Choroid plexus epithelial cell (primary cell): ENCODE measurements at regions not wholly inside any gene's neighbourhood (a gene's known extent, or its start where the extent isn't known, plus 50 kb on each side); places are given as distances from the start of the nearest gene placed in this dataset.

Experiments
- DNase-seq: peaks from one replicate; pipeline ENCODE4 v3.0.0-alpha.2; 2010; ENCODE audit warnings: low read depth
- H3K4me3 ChIP-seq: 2 replicates; pipeline ENCODE4 v1.5.1; 2011; ENCODE audit warnings: low read depth, mild to moderate bottlenecking, control low read depth, low read length, moderate library complexity
- TF ChIP-seq, protein P1 (sequence below): conservative IDR thresholded peaks from 2 replicates; pipeline ENCODE4 v1.5.1; 2011; ENCODE audit warnings: low read depth, mild to moderate bottlenecking, control low read depth, inconsistent platforms, low read length, moderate library complexity

DNA sequence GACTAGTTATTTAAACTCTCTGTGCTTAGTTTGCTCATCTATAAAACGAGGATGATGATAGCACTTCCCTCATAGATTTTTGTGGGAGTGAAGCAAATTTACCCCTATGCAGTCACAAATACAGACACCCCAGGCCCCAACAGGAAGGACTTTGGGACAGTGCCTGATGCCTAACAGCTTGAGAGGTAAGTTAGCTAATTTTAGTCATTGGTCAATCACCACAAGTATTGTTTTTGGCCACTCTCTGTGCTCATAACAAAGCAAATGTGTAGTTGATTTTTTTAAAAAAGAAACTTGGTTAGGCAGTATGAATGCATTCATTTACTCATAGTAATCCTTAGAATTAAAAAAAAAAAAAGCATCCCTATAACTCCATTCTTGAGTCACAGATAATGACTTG, 1590.7 kb upstream of the TENM3 start:
- TF ChIP-seq, protein P1, sequence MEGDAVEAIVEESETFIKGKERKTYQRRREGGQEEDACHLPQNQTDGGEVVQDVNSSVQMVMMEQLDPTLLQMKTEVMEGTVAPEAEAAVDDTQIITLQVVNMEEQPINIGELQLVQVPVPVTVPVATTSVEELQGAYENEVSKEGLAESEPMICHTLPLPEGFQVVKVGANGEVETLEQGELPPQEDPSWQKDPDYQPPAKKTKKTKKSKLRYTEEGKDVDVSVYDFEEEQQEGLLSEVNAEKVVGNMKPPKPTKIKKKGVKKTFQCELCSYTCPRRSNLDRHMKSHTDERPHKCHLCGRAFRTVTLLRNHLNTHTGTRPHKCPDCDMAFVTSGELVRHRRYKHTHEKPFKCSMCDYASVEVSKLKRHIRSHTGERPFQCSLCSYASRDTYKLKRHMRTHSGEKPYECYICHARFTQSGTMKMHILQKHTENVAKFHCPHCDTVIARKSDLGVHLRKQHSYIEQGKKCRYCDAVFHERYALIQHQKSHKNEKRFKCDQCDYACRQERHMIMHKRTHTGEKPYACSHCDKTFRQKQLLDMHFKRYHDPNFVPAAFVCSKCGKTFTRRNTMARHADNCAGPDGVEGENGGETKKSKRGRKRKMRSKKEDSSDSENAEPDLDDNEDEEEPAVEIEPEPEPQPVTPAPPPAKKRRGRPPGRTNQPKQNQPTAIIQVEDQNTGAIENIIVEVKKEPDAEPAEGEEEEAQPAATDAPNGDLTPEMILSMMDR = no peak
- H3K4me3 ChIP-seq = no peak overlapping the region
- no peak for DNase-seq

DNA sequence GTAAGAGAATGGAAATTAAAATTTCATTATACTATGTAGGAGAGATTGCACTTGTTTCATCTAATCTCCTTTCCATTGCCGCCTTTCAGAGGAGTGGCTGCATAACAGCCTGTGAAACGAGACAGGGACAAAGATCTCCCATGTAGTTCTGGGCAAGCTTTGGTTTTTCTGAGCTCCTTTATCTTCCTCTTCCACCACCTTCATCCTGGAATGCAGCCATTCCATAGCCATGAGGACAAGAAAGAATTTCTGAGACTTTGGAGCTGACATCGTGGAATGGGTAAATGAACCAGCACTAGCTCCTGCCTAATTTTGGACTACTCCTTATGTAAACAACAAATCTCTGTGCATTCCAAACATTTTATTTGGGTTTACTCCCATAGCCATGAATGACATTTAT, 1587.3 kb upstream of the TENM3 start:
- no peak for DNase-seq
- no peak overlapping the region for H3K4me3 ChIP-seq
- TF ChIP-seq, protein P1 = no peak

DNA sequence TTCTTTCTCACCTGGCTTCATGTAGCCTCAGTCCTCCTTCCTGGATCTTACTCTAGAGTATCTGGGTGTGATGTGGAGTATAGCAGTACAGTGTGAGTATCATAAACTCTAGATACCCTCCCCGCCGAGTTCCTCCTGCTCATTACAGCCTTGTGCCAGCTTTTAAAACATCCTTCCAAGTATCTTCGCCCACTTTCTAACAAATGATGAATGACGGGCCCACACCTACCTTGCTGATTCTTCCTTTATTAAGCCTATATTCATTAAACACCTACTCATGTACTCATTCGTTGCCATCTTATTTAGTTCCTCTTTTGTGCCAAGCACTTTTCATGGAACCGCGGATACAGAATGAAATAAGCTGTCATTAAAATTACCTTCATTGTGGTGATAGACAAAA, 1585.3 kb upstream of the TENM3 start:
- no peak overlapping the region for H3K4me3 ChIP-seq
- DNase-seq = no peak
- TF ChIP-seq, protein P1 = no peak

DNA sequence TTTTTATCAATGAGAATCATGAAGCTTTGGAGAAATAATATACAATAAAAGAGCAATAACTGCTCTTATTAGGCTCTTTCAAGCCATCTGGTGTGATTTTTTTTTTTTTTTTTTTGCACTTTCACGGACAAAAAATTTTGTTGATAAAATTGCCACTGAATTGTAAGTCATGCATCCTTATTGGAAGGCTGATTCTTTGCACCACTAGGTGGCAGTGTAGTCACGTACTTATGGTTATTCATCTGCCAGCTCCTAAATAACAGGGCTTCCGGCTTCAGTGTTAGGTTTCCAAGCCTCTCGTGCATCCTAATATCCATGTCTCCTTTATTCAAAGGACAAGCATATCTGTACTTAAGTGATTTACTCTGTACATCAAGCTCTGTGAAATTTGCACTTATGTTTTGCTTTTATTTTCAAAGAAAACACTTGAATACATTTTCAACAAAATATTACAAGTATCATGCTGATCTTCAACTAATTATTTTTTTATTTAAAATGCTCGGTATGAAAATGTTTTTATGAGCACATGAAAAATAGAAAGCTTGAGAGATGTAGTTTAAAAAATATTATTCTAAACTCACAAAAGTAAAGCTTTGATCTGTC, 1578.3 kb upstream of the TENM3 start:
- TF ChIP-seq, protein P1 = peak; percentile 81
- peak; percentile 96 for DNase-seq
- no peak overlapping the region for H3K4me3 ChIP-seq

DNA sequence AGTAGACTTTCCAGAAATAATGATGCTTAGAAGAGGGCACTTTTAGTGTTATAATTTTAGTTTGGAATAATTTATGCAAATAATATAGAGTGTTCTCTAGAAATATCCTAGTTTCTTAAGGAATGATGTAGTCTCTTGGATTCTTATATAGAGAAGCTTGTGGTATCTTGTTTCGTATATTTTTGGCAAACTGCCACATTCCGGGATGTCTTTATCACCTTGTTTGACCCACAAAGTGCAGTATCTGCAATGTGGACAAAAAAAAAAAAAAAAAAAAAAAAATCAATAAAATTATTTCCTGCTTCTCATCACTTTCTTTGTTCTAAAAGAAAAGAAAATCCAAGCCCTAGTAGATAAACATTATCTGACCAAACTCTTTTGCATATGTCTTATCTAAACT, 1577.7 kb upstream of the TENM3 start:
- no peak for DNase-seq
- no peak overlapping the region for H3K4me3 ChIP-seq
- TF ChIP-seq, protein P1 = no peak

DNA sequence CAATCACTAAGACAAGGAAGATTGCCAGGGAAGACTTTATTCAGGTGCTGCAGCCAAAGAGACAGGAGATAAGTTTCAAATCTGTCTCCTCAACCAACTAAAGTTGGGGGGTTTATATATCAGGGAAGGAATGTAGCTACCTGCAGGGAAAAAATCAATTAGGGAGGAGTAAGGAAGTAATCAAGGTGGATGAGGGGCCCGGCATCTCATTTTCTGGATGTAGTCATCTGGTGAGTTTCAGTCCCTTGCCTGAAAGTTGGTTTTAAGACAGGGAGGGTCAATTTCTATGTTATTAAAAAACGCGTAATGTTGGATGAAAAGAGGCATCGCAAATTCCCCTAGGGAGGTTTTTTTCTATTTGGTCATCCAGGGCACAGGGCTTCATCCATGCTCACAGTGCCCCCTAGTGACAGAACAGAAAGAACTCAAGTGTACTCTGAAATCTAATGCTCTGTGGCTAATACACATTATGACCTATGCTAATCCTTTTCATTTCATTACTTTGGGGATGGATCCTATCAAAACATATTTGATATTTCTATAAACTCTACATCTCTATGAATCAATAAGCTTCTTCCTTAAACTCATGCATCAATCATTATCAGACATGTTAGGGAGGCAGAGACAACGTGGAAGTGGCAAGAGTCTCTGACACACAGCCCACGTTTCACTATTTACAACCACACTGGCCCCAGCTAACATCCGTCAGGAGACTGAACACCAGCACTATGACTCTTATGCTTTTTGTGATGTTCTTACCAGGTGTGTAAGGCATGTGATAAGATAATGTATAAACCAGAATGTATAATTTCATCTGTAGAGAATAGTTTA, 1577.0 kb upstream of the TENM3 start:
- TF ChIP-seq, protein P1 = peak; percentile 71
- H3K4me3 ChIP-seq = no peak overlapping the region
- DNase-seq = peak; percentile 72
